NCI-H1436 treated with DMSO at 0.1 percent for 48 hours (cell line): ENCODE measurements at regions not wholly inside any gene's neighbourhood (a gene's known extent, or its start where the extent isn't known, plus 50 kb on each side); places are given as distances from the start of the nearest gene placed in this dataset.
"Not testable (repeated sequence)": the region's sequence is repeated elsewhere in the genome, so short reads cannot be mapped to it uniquely, and the experiment has no call there.

Experiments
- DNase-seq: peaks from one replicate; lab custom pipeline; 2025; lab: John Stamatoyannopoulos, UW

GRCh38 chr3:30521156-30521715 is 85.2 kb upstream of the TGFBR2 start:
- DNase-seq = no peak

GRCh38 chr3:30522476-30522875 is 83.9 kb upstream of the TGFBR2 start:
- no peak for DNase-seq

- no peak for DNase-seq
Measured at GRCh38 chr3:30523366-30523765, 83.0 kb upstream of the TGFBR2 start.

GRCh38 chr3:30524357-30525040 is 81.9 kb upstream of the TGFBR2 start:
- DNase-seq = no peak

- no peak for DNase-seq
Measured at GRCh38 chr3:30526031-30526430, 80.4 kb upstream of the TGFBR2 start.

- DNase-seq = no peak
Measured at GRCh38 chr3:30527186-30527585, 79.2 kb upstream of the TGFBR2 start.

- DNase-seq = no peak
Measured at GRCh38 chr3:30527720-30528119, 78.7 kb upstream of the TGFBR2 start.

- DNase-seq = no peak
Measured at GRCh38 chr3:30530084-30530483, 76.3 kb upstream of the TGFBR2 start.

- no peak for DNase-seq
Measured at GRCh38 chr3:30531017-30531570, 75.3 kb upstream of the TGFBR2 start.

- DNase-seq = no peak
Measured at GRCh38 chr3:30535525-30535924, 70.9 kb upstream of the TGFBR2 start.

GRCh38 chr3:30538791-30539190 is 67.6 kb upstream of the TGFBR2 start:
- DNase-seq = no peak

- no peak for DNase-seq
Measured at GRCh38 chr3:30539206-30539605, 67.2 kb upstream of the TGFBR2 start.

- no peak for DNase-seq
Measured at GRCh38 chr3:30539772-30540171, 66.6 kb upstream of the TGFBR2 start.

GRCh38 chr3:30541156-30541555 is 65.2 kb upstream of the TGFBR2 start:
- not testable (repeated sequence) for DNase-seq

GRCh38 chr3:30542897-30543296 is 63.5 kb upstream of the TGFBR2 start:
- no peak for DNase-seq

- no peak for DNase-seq
Measured at GRCh38 chr3:30544812-30545211, 61.6 kb upstream of the TGFBR2 start.

- no peak for DNase-seq
Measured at GRCh38 chr3:30546934-30547333, 59.5 kb upstream of the TGFBR2 start.

- DNase-seq = no peak
Measured at GRCh38 chr3:30547716-30548115, 58.7 kb upstream of the TGFBR2 start.

- no peak for DNase-seq
Measured at GRCh38 chr3:30548600-30548999, 57.8 kb upstream of the TGFBR2 start.

GRCh38 chr3:30549600-30549999 is 56.8 kb upstream of the TGFBR2 start:
- DNase-seq = no peak

GRCh38 chr3:30550246-30550645 is 56.2 kb upstream of the TGFBR2 start:
- no peak for DNase-seq

GRCh38 chr3:30551266-30551665 is 55.1 kb upstream of the TGFBR2 start:
- no peak for DNase-seq

GRCh38 chr3:30551927-30552326 is 54.5 kb upstream of the TGFBR2 start:
- DNase-seq = no peak
